GM12874 (cell line): ENCODE measurements at regions not wholly inside any gene's neighbourhood (a gene's known extent, or its start where the extent isn't known, plus 50 kb on each side); places are given as distances from the start of the nearest gene placed in this dataset.

Experiments
- CTCF ChIP-seq: IDR thresholded peaks from 2 replicates; pipeline ENCODE4 v1.5.1; 2011; ENCODE audit warnings: low read depth, mild to moderate bottlenecking, control low read depth, low read length, moderate library complexity; ENCODE audit not compliant: insufficient read depth

- no peak for TF ChIP-seq CTCF
These were observed 647.4 kb downstream of the USP25 start for GRCh38 chr21:16377120-16377658.

GRCh38 chr21:16377857-16378256 is 648.1 kb downstream of the USP25 start:
- TF ChIP-seq CTCF = no peak

GRCh38 chr21:16378525-16378924 is 648.7 kb downstream of the USP25 start:
- TF ChIP-seq CTCF = no peak

- TF ChIP-seq CTCF = no peak
These were observed 658.5 kb downstream of the USP25 start for GRCh38 chr21:16388291-16388690.

- TF ChIP-seq CTCF = no peak
These were observed 659.3 kb downstream of the USP25 start for GRCh38 chr21:16388911-16389560.

- no peak for TF ChIP-seq CTCF
These were observed 659.9 kb downstream of the USP25 start for GRCh38 chr21:16389643-16390042.

- no peak for TF ChIP-seq CTCF
These were observed 665.5 kb downstream of the USP25 start for GRCh38 chr21:16395285-16395684.
